ENCODE measurements at regions not wholly inside any gene's neighbourhood (a gene's known extent, or its start where the extent isn't known, plus 50 kb on each side); places are given as distances from the start of the nearest gene placed in this dataset.

DNA sequence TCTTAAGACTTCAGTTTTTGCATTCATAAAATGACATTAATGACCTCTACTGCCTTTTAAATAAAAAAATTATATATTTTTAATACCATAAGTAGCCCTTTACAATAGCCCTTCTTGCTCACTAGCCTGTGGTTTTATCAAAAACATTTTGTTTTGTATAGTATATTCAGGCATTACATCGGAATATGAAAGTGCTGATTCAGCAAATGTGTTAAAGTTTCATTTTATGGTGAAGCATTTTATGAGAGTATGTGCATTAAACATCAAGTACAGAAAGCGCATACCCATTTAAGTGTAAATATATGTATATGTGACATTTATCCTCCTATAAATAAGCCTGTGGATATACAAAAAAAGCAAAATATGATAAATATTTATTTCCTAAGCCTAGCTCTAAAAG lies 56.2 kb upstream of the GABRB2 start (continued):
- TF ChIP-seq MYBL2 (CRISPR knock-in tag; IDR thresholded peaks at IDR 0.05) (no peak), NR2C2 (CRISPR knock-in tag; IDR thresholded peaks at IDR 0.05) (no peak), SMAD3 (CRISPR knock-in tag; IDR thresholded peaks at IDR 0.05; ENCODE audit: borderline replicate concordance) (no peak), MXD4 (CRISPR knock-in tag; IDR thresholded peaks at IDR 0.05; ENCODE audit: borderline replicate concordance) (no peak), ZBTB21 (CRISPR knock-in tag; IDR thresholded peaks at IDR 0.05; ENCODE audit: borderline replicate concordance) (no peak)
- TF ChIP-seq, protein P1, sequence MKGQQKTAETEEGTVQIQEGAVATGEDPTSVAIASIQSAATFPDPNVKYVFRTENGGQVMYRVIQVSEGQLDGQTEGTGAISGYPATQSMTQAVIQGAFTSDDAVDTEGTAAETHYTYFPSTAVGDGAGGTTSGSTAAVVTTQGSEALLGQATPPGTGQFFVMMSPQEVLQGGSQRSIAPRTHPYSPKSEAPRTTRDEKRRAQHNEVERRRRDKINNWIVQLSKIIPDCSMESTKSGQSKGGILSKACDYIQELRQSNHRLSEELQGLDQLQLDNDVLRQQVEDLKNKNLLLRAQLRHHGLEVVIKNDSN (CRISPR knock-in tag; IDR thresholded peaks at IDR 0.05) = no peak
- TF ChIP-seq, protein P2, sequence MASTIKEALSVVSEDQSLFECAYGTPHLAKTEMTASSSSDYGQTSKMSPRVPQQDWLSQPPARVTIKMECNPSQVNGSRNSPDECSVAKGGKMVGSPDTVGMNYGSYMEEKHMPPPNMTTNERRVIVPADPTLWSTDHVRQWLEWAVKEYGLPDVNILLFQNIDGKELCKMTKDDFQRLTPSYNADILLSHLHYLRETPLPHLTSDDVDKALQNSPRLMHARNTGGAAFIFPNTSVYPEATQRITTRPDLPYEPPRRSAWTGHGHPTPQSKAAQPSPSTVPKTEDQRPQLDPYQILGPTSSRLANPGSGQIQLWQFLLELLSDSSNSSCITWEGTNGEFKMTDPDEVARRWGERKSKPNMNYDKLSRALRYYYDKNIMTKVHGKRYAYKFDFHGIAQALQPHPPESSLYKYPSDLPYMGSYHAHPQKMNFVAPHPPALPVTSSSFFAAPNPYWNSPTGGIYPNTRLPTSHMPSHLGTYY (CRISPR knock-in tag; IDR thresholded peaks at IDR 0.05) = no peak

DNA sequence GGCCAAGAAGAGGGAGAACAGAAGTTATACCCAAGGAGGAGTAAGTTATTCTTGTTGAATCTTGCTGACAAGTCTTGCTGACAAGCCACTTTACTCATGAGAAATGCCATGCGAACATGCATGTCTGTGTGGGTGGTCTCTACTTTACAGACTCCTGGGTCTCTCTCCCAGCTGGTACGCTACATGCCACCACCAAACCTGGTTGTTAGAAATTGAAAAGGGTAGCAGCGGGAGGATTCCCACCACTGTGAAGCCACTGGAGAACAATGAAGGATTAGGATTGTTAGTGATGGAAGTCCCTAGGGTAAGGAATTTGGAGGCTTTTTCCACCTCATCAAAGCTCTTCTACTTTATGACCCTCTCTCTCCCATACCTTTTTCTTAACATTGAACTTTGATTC lies 53.6 kb upstream of the GABRB2 start:
- ATAC-seq (peak; percentile 39; the same call in 1 of the 2 replicates), DNase-seq (ENCODE audit: low spot score) (no peak)
- no peaks in the 10 kb centered on the region; the same call in 1 of the 2 replicates for H3K27me3 Mint-ChIP-seq (ENCODE audit: low read depth)
- TF ChIP-seq JAZF1 (CRISPR knock-in tag; IDR thresholded peaks at IDR 0.05) (no peak), TCF7 (CRISPR knock-in tag; IDR thresholded peaks at IDR 0.05; ENCODE audit: low read depth) (no peak)
- TF ChIP-seq, protein P1 (CRISPR knock-in tag; IDR thresholded peaks at IDR 0.05) = no peak
- no peak overlapping the region for H3K27ac Mint-ChIP-seq
- peaks cover 5% of the 10 kb centered on the region; the same call in 1 of the 2 replicates for H3K9me3 Mint-ChIP-seq
- CTCF ChIA-PET = no interaction called here
- no peaks in the 10 kb centered on the region for H3K4me1 Mint-ChIP-seq
- no peaks in the 10 kb centered on the region for H3K36me3 Mint-ChIP-seq
- no peak overlapping the region for H3K4me3 Mint-ChIP-seq
- POLR2A ChIA-PET = no interaction called here

DNA sequence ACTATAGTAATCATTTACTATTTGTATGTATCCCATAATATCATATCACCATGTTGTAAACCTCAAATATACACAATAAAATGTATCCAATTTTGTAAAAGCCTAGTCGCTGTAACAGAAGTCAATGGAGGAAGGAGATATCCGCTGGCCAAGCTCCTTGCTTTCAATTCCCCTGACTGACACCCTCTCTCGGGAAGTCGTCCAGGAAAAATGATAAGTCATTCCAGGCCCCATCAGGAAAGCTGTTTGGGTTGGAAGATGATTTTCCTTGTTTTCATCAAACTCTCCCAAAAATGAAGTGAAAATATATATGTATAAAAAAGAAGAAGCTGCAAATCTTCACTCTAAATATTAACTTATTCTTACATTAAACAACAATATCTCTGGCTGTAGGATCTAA lies 52.2 kb upstream of the GABRB2 start:
- ChIA-PET CTCF (no interaction called here), POLR2A (no interaction called here)
- ATAC-seq (no peak), DNase-seq (ENCODE audit: low spot score) (no peak)
- Mint-ChIP-seq H3K27ac (no peak overlapping the region), H3K36me3 (no peaks in the 10 kb centered on the region), H3K27me3 (ENCODE audit: low read depth) (no peaks in the 10 kb centered on the region; the same call in 1 of the 2 replicates), H3K9me3 (peaks cover 5% of the 10 kb centered on the region; the same call in 1 of the 2 replicates), H3K4me1 (no peaks in the 10 kb centered on the region), H3K4me3 (no peak overlapping the region)
- TF ChIP-seq, protein P3, sequence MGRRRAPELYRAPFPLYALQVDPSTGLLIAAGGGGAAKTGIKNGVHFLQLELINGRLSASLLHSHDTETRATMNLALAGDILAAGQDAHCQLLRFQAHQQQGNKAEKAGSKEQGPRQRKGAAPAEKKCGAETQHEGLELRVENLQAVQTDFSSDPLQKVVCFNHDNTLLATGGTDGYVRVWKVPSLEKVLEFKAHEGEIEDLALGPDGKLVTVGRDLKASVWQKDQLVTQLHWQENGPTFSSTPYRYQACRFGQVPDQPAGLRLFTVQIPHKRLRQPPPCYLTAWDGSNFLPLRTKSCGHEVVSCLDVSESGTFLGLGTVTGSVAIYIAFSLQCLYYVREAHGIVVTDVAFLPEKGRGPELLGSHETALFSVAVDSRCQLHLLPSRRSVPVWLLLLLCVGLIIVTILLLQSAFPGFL (CRISPR knock-in tag; IDR thresholded peaks at IDR 0.05; ENCODE audit: borderline replicate concordance) = no peak
- TF ChIP-seq, protein P4, sequence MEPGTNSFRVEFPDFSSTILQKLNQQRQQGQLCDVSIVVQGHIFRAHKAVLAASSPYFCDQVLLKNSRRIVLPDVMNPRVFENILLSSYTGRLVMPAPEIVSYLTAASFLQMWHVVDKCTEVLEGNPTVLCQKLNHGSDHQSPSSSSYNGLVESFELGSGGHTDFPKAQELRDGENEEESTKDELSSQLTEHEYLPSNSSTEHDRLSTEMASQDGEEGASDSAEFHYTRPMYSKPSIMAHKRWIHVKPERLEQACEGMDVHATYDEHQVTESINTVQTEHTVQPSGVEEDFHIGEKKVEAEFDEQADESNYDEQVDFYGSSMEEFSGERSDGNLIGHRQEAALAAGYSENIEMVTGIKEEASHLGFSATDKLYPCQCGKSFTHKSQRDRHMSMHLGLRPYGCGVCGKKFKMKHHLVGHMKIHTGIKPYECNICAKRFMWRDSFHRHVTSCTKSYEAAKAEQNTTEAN (CRISPR knock-in tag; IDR thresholded peaks at IDR 0.05) = no peak
- TF ChIP-seq TEAD1 (CRISPR knock-in tag; IDR thresholded peaks at IDR 0.05) (no peak), SMAD3 (CRISPR knock-in tag; IDR thresholded peaks at IDR 0.05; ENCODE audit: borderline replicate concordance) (no peak), GTF2I (CRISPR knock-in tag; conservative IDR thresholded peaks at IDR 0.05) (no peak), SP1 (CRISPR knock-in tag; conservative IDR thresholded peaks at IDR 0.05) (no peak), RELA (CRISPR knock-in tag; IDR thresholded peaks at IDR 0.05; ENCODE audit: borderline replicate concordance) (no peak)
- TF ChIP-seq, protein P5, sequence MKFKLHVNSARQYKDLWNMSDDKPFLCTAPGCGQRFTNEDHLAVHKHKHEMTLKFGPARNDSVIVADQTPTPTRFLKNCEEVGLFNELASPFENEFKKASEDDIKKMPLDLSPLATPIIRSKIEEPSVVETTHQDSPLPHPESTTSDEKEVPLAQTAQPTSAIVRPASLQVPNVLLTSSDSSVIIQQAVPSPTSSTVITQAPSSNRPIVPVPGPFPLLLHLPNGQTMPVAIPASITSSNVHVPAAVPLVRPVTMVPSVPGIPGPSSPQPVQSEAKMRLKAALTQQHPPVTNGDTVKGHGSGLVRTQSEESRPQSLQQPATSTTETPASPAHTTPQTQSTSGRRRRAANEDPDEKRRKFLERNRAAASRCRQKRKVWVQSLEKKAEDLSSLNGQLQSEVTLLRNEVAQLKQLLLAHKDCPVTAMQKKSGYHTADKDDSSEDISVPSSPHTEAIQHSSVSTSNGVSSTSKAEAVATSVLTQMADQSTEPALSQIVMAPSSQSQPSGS (CRISPR knock-in tag; IDR thresholded peaks at IDR 0.05; ENCODE audit: borderline replicate concordance, low read depth) = no peak
- TF ChIP-seq, protein P6, sequence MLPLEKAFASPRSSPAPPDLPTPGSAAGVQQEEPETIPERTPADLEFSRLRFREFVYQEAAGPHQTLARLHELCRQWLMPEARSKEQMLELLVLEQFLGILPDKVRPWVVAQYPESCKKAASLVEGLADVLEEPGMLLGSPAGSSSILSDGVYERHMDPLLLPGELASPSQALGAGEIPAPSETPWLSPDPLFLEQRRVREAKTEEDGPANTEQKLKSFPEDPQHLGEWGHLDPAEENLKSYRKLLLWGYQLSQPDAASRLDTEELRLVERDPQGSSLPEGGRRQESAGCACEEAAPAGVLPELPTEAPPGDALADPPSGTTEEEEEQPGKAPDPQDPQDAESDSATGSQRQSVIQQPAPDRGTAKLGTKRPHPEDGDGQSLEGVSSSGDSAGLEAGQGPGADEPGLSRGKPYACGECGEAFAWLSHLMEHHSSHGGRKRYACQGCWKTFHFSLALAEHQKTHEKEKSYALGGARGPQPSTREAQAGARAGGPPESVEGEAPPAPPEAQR (CRISPR knock-in tag; IDR thresholded peaks at IDR 0.05) = no peak
- TF ChIP-seq, protein P2 (CRISPR knock-in tag; IDR thresholded peaks at IDR 0.05) = no peak
